Neural cell (in vitro differentiated cells): ENCODE measurements at regions not wholly inside any gene's neighbourhood (a gene's known extent, or its start where the extent isn't known, plus 50 kb on each side); places are given as distances from the start of the nearest gene placed in this dataset.

Experiments
- H2AFZ ChIP-seq: fragments of 200-600, 300-800 bp; sonication (generic), shearing (Covaris generic); 2 replicates; pipeline ENCODE4 v1.6.0; 2014; ENCODE audit warnings: low read depth, mild to moderate bottlenecking, antibody characterized with exemption, low read length, moderate library complexity
- H3F3A ChIP-seq: fragments of 200-600 bp; shearing (Covaris generic); 2 replicates; pipeline ENCODE4 v1.6.1; 2016; ENCODE audit warnings: mild to moderate bottlenecking, moderate library complexity, mixed read lengths, antibody characterized with exemption, low read length; ENCODE audit not compliant: insufficient read depth, poor library complexity, severe bottlenecking
- H3K27ac ChIP-seq: fragments of 200-600, 300-800 bp; sonication (generic), shearing (Covaris generic); 2 replicates; pipeline ENCODE4 v1.5.1; 2014; ENCODE audit warnings: mild to moderate bottlenecking, low read length, moderate library complexity
- H3K27me3 ChIP-seq: fragments of 300-800, 200-600 bp; sonication (generic), shearing (Covaris generic); 2 replicates; pipeline ENCODE4 v1.6.0; 2014; ENCODE audit warnings: mild to moderate bottlenecking, low read depth, low read length, moderate library complexity; ENCODE audit not compliant: insufficient read depth
- H3K36me3 ChIP-seq: fragments of 300-800, 200-600 bp; sonication (generic), shearing (Covaris generic); 2 replicates; pipeline ENCODE4 v1.5.1; 2014; ENCODE audit warnings: mild to moderate bottlenecking, antibody characterized with exemption, low read length, moderate library complexity; ENCODE audit not compliant: insufficient read depth
- H3K4me2 ChIP-seq: fragments of 300-800, 200-600 bp; sonication (generic), shearing (Covaris generic); 2 replicates; pipeline ENCODE4 v1.6.0; 2014; ENCODE audit warnings: mild to moderate bottlenecking, low read length
- H3K4me3 ChIP-seq: fragments of 300-800, 200-600 bp; sonication (generic), shearing (Covaris generic); 2 replicates; pipeline ENCODE4 v1.5.1; 2014; ENCODE audit warnings: mild to moderate bottlenecking, low read length, moderate library complexity
- H3K79me2 ChIP-seq: fragments of 200-600 bp; shearing (Covaris generic); replicated peaks from 2 replicates; pipeline ENCODE4 v1.6.0; 2014; ENCODE audit warnings: mild to moderate bottlenecking, low read length, moderate library complexity; ENCODE audit not compliant: insufficient read depth
- H3K9ac ChIP-seq: fragments of 300-800, 200-600 bp; sonication (generic), shearing (Covaris generic); 2 replicates; pipeline ENCODE4 v1.6.1; 2016; ENCODE audit warnings: mild to moderate bottlenecking, low read length, mixed read lengths
- H3K9me2 ChIP-seq: fragments of 200-600 bp; shearing (Covaris generic); 2 replicates; pipeline ENCODE4 v1.6.1; 2016; ENCODE audit warnings: mild to moderate bottlenecking, low read length, mixed read lengths; ENCODE audit not compliant: insufficient read depth
- H3K9me3 ChIP-seq: fragments of 200-600, 300-800 bp; sonication (generic), shearing (Covaris generic); 2 replicates; pipeline ENCODE4 v1.6.1; 2016; ENCODE audit warnings: mild to moderate bottlenecking, mixed run types, low read length, moderate library complexity, mixed read lengths
- H4K20me1 ChIP-seq: fragments of 200-600 bp; shearing (Covaris generic); 2 replicates; pipeline ENCODE4 v1.6.1; 2016; ENCODE audit warnings: mild to moderate bottlenecking, mixed run types; ENCODE audit not compliant: insufficient read depth
- CTCF ChIP-seq: fragments of 450-650 bp; IDR thresholded peaks from 2 replicates; pipeline ENCODE4 v1.5.1; 2014; ENCODE audit warnings: antibody characterized with exemption, mild to moderate bottlenecking, moderate library complexity; ENCODE audit not compliant: poor library complexity, severe bottlenecking
- EP300 ChIP-seq: fragments of 450-650 bp; conservative IDR thresholded peaks from 2 replicates; pipeline ENCODE4 v1.6.1; 2014; ENCODE audit warnings: antibody characterized with exemption, mild to moderate bottlenecking, moderate library complexity; ENCODE audit not compliant: poor library complexity, severe bottlenecking
- EZH2 ChIP-seq: fragments of 200-600, 300-800 bp; shearing (Covaris generic), sonication (generic); IDR thresholded peaks from 2 replicates; pipeline ENCODE4 v1.6.1; 2014; ENCODE audit warnings: antibody characterized with exemption, low read length, borderline replicate concordance, mild to moderate bottlenecking; ENCODE audit not compliant: insufficient read depth, poor library complexity, severe bottlenecking
- MXI1 ChIP-seq: fragments of 450-650 bp; conservative IDR thresholded peaks from 2 replicates; pipeline ENCODE4 v1.6.1; 2014; ENCODE audit warnings: antibody characterized with exemption, mild to moderate bottlenecking; ENCODE audit not compliant: poor library complexity, severe bottlenecking
- POLR2AphosphoS5 ChIP-seq: IDR thresholded peaks from 2 replicates; pipeline ENCODE4 v1.6.1; 2012
- RAD21 ChIP-seq: fragments of 450-650 bp; conservative IDR thresholded peaks from 2 replicates; pipeline ENCODE4 v1.6.1; 2014; ENCODE audit warnings: antibody characterized with exemption, mild to moderate bottlenecking, moderate library complexity
- REST ChIP-seq: IDR thresholded peaks from 2 replicates; pipeline ENCODE4 v1.6.1; 2012; ENCODE audit warnings: borderline replicate concordance
- SMC3 ChIP-seq: fragments of 450-650 bp; conservative IDR thresholded peaks from 2 replicates; pipeline ENCODE4 v1.6.1; 2014; ENCODE audit warnings: antibody characterized with exemption, mild to moderate bottlenecking, moderate library complexity; ENCODE audit not compliant: poor library complexity
- TAF1 ChIP-seq: IDR thresholded peaks from 2 replicates; pipeline ENCODE4 v1.6.1; 2012; ENCODE audit warnings: low read depth

GRCh38 chr3:164467007-164467406, 611.3 kb downstream of the SI start:
- Histone ChIP-seq H3K79me2 (no peaks in the 10 kb centered on the region), H3F3A (no peaks in the 10 kb centered on the region), H3K4me3 (no peak overlapping the region)

GRCh38 chr3:164465172-164465571, 613.1 kb downstream of the SI start:
- Histone ChIP-seq H3K9ac (no peak overlapping the region), H3F3A (no peaks in the 10 kb centered on the region), H3K27me3 (no peaks in the 10 kb centered on the region), H3K9me2 (no peaks in the 10 kb centered on the region), H3K27ac (no peak overlapping the region), H3K9me3 (no peaks in the 10 kb centered on the region), H3K4me2 (no peak overlapping the region), H3K79me2 (no peaks in the 10 kb centered on the region), H3K4me3 (no peak overlapping the region), H4K20me1 (no peaks in the 10 kb centered on the region), H3K36me3 (no peaks in the 10 kb centered on the region), H2AFZ (no peak overlapping the region)
- no peak for TF ChIP-seq EP300
- TF ChIP-seq MXI1 = no peak
- no peak for TF ChIP-seq REST
- no peak for TF ChIP-seq RAD21
- no peak for TF ChIP-seq TAF1
- no peak for TF ChIP-seq CTCF
- TF ChIP-seq SMC3 = no peak
- no peak for TF ChIP-seq POLR2AphosphoS5
- no peak for TF ChIP-seq EZH2

More at GRCh38 chr3:164467007-164467406, 611.3 kb downstream of the SI start:
- Histone ChIP-seq H3K9ac (no peak overlapping the region), H3K4me2 (no peak overlapping the region), H4K20me1 (no peaks in the 10 kb centered on the region), H2AFZ (no peak overlapping the region), H3K9me3 (no peaks in the 10 kb centered on the region), H3K36me3 (no peaks in the 10 kb centered on the region), H3K27me3 (no peaks in the 10 kb centered on the region), H3K9me2 (no peaks in the 10 kb centered on the region), H3K27ac (no peak overlapping the region)
- TF ChIP-seq POLR2AphosphoS5 (no peak), RAD21 (no peak), TAF1 (no peak), CTCF (no peak), SMC3 (no peak), MXI1 (no peak)
